ENCODE measurements at regions not wholly inside any gene's neighbourhood (a gene's known extent, or its start where the extent isn't known, plus 50 kb on each side); places are given as distances from the start of the nearest gene placed in this dataset.

- no peak for TF ChIP-seq CTCF (conservative IDR thresholded peaks at IDR 0.05; ENCODE audit: low read depth, low read length)
- no peak for TF ChIP-seq EZH2 (IDR thresholded peaks at IDR 0.05; ENCODE audit: borderline replicate concordance, low read depth, low read length, poor library complexity, severe bottlenecking)
Observed at GRCh38 chr14:104399432-104400155, 180.0 kb upstream of the C14orf180 start.
